Mesenteric fat pad (tissue), 1 donor: ENCODE measurements at regions not wholly inside any gene's neighbourhood (a gene's known extent, or its start where the extent isn't known, plus 50 kb on each side); places are given as distances from the start of the nearest gene placed in this dataset.
A peak's percentile ranks its signal among the peaks of the same experiment; 100 is the strongest.

Experiments
- DNase-seq: peaks from one replicate; pipeline ENCODE4 v3.0.0-alpha.2; 2020; ENCODE audit warnings: low spot score
- donor health status: DM: yes; HTN: yes; CAD: no.

DNA sequence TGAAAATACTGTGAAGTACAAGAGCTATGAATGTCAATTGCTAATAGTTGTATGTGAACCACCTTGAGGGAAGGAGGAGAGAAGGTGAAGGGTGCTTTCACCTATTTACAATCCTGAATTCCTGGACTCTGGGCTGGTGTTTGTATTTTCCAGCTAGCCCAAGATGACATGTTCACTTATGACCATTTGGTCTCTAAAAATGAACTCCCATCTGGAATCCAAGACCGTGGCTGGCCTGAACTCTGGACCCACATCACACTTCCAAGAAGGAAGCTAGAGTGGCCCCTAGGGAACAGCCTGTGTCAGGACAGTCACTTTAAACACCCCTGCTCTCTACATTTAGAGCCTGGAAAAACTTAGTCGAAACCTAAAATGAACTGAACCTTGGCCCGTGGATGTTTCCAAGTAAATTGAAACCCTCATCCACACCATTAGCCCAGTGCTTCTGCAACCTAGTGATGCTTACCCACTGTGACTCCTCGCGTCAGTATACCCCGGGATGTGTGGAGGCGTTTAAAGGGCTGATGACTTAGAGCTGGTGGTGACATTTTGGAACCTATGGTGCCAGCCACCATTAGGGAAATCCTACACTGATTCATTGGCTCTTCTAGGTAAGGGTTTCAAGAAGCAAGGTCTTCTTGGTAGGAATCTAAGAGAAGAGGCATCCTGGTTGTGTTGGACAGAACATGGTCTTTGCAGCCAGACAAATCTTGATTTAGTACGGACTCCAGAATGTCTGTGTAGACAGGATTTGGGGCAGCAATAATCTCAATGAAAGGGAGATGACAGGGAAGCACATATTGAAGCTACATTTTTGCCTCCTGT is 171.5 kb upstream of the IRF2BP2 start:
- DNase-seq = peak; percentile 90

GRCh38 chr1:234780531-234781162 is 170.7 kb upstream of the IRF2BP2 start:
- DNase-seq = peak; percentile 92

GRCh38 chr1:234780112-234780511 is 170.1 kb upstream of the IRF2BP2 start:
- DNase-seq = peak; percentile 82

- DNase-seq = peak; percentile 85
These were observed 169.6 kb upstream of the IRF2BP2 start for GRCh38 chr1:234779600-234779999.

DNA sequence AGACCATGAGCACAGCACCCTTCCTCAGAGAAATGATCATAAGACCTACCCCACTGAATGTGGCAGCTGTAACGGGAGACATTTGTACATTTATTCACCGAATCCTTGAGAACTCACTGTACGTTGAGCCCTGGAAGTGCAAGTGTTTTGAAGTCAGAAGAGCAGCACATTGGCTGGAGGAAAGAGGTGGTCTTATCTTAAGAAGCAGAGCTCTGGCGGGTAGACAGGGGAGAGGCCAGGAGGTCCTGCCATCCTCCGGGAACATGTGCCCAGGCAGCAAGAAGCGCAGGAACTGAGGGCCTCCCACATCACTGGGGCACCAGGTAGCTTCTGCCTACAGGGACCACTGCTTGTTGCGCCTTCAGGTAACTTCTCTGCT is 169.2 kb upstream of the IRF2BP2 start:
- DNase-seq = peak; percentile 94

GRCh38 chr1:234778221-234779159 is 168.5 kb upstream of the IRF2BP2 start:
- peak; percentile 92 for DNase-seq

- peak; percentile 64 for DNase-seq
These were observed 167.9 kb upstream of the IRF2BP2 start for GRCh38 chr1:234777856-234778220.

DNA sequence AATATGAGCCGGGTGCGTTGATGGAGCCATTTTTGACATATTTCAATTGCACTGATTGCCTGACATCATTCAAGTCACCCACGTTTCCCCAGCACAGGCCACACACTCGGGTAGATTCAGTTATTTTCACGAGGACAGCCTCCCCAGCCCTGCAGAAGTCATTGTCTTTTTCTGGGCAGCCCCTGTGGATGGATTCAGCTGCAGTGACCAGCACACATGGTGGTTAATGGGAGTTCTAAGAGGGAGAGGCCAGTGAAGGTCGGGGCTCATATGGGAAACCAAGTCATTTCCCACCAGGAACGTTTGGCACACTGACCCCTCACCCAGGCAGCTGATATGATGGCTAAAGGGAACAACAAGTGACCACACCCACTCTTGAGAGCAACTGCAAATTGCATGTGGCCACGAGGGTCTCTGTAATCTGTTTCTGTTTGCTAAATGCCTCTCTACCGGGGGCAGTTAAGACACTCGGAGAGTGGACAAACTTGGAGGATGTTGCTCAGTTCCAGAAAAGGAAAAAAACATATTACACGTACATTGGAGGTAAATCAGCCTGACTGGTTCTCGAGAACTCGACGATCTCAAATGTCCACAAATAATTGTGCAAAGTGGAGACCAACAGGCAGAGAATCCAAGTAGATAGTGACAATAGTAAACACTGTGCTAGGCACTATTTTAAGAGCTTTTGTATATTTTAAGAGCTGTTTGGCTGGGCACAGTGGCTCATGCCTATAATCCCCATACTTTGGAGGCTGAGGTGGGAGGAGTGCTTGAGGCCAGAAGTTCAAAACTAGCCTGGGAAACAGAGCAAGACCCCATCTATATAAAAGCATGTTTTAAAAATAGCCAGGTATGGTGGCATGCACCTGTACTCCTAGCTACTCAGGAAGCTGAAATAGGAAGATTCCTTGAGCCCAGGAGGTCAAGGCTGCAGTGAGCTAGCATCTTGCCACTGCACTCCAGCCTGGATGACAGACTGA is 167.2 kb upstream of the IRF2BP2 start:
- peak; percentile 93 for DNase-seq

- DNase-seq = peak; percentile 92
These were observed 166.4 kb upstream of the IRF2BP2 start for GRCh38 chr1:234776256-234776875.

GRCh38 chr1:234775477-234776246 is 165.7 kb upstream of the IRF2BP2 start:
- DNase-seq = no peak

DNA sequence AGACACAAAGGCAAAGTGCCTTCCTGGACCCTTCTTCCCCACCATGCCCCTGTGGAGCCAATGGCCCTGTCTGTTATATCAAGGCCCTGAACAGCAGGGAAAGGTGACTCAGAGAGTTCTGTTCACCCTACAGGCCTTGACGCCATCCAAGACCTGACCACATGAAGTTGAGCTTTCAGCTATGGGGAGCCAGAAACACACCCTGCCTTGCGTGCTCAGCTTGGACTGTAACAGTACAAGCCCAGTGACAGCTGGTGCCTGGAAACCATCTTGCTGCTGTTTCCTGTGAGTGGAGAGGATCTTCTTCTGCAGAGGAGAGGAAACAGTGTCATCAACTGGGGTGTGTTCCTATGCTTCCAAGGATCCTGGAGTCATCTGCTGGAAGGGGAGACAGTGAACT is 165.0 kb upstream of the IRF2BP2 start:
- DNase-seq = no peak

DNA sequence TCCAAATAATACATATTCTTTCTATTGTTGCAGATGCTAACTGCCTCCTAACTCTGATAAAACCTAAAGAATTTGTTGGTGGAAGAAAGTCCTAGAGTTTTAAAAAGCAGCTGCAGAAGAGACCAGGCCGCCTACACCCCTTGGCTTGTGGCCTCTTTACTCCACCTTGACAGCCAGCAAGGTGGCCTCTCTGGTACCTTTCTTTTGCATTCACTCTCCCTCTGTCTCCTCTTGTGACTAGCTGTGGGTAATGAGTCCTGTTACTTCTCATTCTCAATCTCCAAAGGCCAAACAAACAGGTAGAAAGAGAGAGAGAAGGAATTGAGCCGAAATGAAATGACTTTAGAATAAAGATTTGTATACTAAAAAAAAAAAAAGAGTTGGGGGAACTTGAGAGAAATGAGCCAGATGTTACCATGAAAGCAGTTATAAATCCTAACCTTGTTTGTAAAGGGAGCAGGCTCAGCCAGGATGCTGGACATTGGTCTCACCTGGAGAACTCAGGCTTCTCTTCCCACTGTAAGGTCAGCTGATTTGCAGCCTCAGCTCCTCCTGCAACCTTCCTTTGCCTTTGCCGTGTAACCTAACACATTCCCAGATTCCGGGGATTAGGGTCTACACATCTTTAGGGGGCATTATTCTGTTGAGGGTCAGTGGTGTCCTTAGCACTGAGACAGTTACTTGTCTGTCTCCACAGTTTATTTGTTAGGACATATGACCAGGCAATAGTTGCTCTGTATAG is 164.1 kb upstream of the IRF2BP2 start:
- DNase-seq = no peak

GRCh38 chr1:234772345-234773147 is 162.6 kb upstream of the IRF2BP2 start:
- DNase-seq = peak; percentile 87

- DNase-seq = no peak
These were observed 161.8 kb upstream of the IRF2BP2 start for GRCh38 chr1:234771642-234772344.

DNA sequence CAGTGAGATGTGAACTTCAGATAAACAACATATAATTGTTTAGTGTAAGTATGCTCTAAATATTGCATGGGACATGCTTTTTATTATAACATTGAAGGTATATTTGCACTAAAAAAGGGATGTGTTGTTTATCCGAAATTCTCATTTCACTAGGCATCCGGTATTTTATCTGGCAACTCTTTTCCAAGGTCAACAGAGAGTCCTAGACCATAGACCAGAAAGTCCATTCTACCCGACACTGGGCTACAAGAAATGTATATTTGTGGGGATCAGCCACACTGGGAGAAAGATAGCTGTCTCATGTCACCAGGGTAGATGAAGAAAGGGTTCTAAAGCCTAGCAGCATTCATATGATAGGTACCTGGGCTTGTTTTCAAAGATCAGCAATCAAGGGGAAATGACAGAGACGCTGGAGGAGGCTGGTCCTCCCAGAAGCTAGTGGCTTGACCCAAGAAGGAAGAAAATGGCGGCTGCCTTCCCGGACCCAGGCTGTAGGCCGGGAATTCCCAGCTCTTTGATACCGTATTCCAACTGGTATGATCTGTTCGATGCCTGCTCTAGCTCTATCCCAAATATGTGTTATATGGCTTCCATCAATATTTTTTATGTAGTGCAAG is 161.1 kb upstream of the IRF2BP2 start:
- DNase-seq = no peak

- peak; percentile 60 for DNase-seq
These were observed 160.2 kb upstream of the IRF2BP2 start for GRCh38 chr1:234769986-234770795.
